Muscle layer of duodenum (tissue), 2 donors: ENCODE measurements at regions not wholly inside any gene's neighbourhood (a gene's known extent, or its start where the extent isn't known, plus 50 kb on each side); places are given as distances from the start of the nearest gene placed in this dataset.

Experiments
- H3K27ac ChIP-seq: one replicate; pipeline ENCODE4 v1.7.0; 2013; ENCODE audit warnings: mild to moderate bottlenecking, low read length
- H3K27me3 ChIP-seq: one replicate; pipeline ENCODE4 v1.7.0; 2013; ENCODE audit warnings: low read depth, mild to moderate bottlenecking, control low read depth, low read length
- H3K36me3 ChIP-seq, 2 donors: one replicate each; pipeline ENCODE4 v1.7.0; 2013; ENCODE audit warnings: low read length in 2 of 2, control low read depth in 1 of 2, mild to moderate bottlenecking in 1 of 2; ENCODE audit not compliant: insufficient read depth in 2 of 2, control insufficient read depth in 1 of 2
- H3K4me1 ChIP-seq, 2 donors: one replicate each; pipeline ENCODE4 v1.7.0; 2013; ENCODE audit warnings: low read length in 2 of 2, mild to moderate bottlenecking in 2 of 2, control low read depth in 1 of 2, moderate library complexity in 1 of 2; ENCODE audit not compliant: insufficient read depth in 2 of 2, control insufficient read depth in 1 of 2
- H3K4me3 ChIP-seq, 2 donors: one replicate each; pipeline ENCODE4 v1.7.0; 2013; ENCODE audit warnings: low read length in 2 of 2, low read depth in 1 of 2, mild to moderate bottlenecking in 1 of 2
- H3K9me3 ChIP-seq, 2 donors: one replicate each; pipeline ENCODE4 v1.7.0; 2013; ENCODE audit warnings: low read length in 2 of 2, control low read depth in 1 of 2, mild to moderate bottlenecking in 1 of 2; ENCODE audit not compliant: control insufficient read depth in 1 of 2
- donor health status: healthy.

- H3K36me3 ChIP-seq = no peaks in the 10 kb centered on the region
- H3K27me3 ChIP-seq = no peaks in the 10 kb centered on the region
- H3K4me3 ChIP-seq = no peak overlapping the region
- no peaks in the 10 kb centered on the region for H3K4me1 ChIP-seq
- no peak overlapping the region for H3K27ac ChIP-seq
- no peaks in the 10 kb centered on the region for H3K9me3 ChIP-seq
Observed at GRCh38 chr4:163871078-163871477, 376.6 kb downstream of the TMA16 start.

GRCh38 chr4:163875327-163875726 is 380.8 kb downstream of the TMA16 start:
- Histone ChIP-seq H3K27ac (no peak overlapping the region), H3K4me1 (no peaks in the 10 kb centered on the region), H3K9me3 (no peaks in the 10 kb centered on the region), H3K27me3 (no peaks in the 10 kb centered on the region), H3K4me3 (no peak overlapping the region), H3K36me3 (no peaks in the 10 kb centered on the region)

DNA sequence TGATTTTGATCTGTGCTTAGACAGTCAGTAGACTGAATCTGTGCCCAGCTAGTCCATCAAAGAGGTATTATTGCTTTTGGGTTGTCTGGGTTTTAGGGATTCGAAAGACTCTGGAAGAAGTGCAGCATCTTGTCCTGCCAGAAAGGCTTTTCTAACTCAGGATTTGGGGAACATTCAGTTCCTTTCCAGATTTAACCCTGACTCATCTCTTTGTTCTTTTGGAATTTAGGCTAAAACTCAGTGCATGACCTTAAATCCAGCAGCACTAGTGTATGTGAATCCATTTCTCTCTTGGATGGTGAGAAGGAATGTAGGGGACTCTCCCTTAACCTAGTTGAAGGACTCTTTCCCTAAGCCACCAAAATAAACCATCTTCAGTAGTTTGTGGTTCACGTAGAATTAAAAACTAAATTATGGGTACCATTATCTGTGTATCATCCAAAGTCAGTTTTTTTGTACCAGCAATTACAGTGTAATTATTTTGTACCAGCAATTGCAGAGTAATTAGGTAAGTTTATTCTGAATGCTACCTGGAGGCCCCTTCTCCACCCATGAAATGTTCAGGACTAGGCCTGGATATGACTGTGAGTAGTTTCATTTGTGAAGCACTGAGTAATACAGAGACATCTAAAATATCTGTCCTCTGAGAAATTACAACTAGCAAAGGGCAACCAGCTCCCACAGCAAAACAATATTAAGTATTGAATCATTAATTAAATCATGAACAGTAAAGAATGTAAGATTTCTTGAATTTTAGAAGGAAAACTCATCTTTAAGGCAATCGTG is 384.0 kb downstream of the TMA16 start:
- Histone ChIP-seq H3K36me3 (no peaks in the 10 kb centered on the region), H3K27me3 (no peaks in the 10 kb centered on the region), H3K4me3 (no peak overlapping the region), H3K9me3 (no peaks in the 10 kb centered on the region), H3K27ac (no peak overlapping the region), H3K4me1 (no peaks in the 10 kb centered on the region)

GRCh38 chr4:163892417-163892816 is 397.9 kb downstream of the TMA16 start:
- no peaks in the 10 kb centered on the region for H3K27me3 ChIP-seq

DNA sequence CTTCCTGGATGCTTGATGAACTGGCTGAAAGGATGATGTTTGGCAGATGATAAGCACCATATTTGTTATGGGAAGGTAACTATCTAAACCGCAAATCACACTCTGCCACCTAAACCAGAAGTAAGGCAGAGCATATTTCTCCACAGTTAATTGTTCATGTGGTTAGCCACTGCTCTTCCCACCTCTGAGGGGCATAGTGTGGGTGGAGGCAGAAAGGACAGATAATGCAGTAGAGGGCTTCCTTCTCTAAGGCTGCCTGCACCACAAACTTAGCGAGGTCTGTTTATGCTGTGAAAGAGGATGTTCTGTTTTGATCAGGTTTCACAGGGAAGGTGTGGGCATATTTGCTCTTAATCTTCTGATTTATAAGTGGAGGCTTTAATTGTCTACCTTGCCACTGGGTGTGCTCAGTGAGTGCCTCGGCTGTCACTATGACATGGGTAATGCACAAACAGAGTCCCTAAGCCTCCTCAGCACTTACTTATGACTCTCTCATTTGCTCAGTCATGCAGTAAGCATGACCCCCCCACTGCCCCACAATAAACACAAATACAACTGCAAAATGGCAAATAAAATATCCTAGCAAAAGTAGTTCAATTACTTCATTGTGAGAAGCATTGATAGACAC is 401.0 kb downstream of the TMA16 start:
- H3K27ac ChIP-seq = no peak overlapping the region
- H3K36me3 ChIP-seq = no peaks in the 10 kb centered on the region
- no peak overlapping the region for H3K4me3 ChIP-seq

More at GRCh38 chr4:163892417-163892816, 397.9 kb downstream of the TMA16 start:
- Histone ChIP-seq H3K36me3 (no peaks in the 10 kb centered on the region), H3K4me3 (no peak overlapping the region), H3K4me1 (no peaks in the 10 kb centered on the region), H3K9me3 (no peaks in the 10 kb centered on the region), H3K27ac (no peak overlapping the region)

GRCh38 chr4:163901319-163901718 is 406.8 kb downstream of the TMA16 start:
- H3K4me1 ChIP-seq = no peaks in the 10 kb centered on the region
- no peak overlapping the region for H3K27ac ChIP-seq
- H3K36me3 ChIP-seq = no peaks in the 10 kb centered on the region
- H3K9me3 ChIP-seq = no peaks in the 10 kb centered on the region
- H3K4me3 ChIP-seq = no peak overlapping the region
- H3K27me3 ChIP-seq = no peaks in the 10 kb centered on the region

More for the DNA sequence above, 401.0 kb downstream of the TMA16 start:
- H3K9me3 ChIP-seq = no peaks in the 10 kb centered on the region
- no peaks in the 10 kb centered on the region for H3K27me3 ChIP-seq
- no peaks in the 10 kb centered on the region for H3K4me1 ChIP-seq

DNA sequence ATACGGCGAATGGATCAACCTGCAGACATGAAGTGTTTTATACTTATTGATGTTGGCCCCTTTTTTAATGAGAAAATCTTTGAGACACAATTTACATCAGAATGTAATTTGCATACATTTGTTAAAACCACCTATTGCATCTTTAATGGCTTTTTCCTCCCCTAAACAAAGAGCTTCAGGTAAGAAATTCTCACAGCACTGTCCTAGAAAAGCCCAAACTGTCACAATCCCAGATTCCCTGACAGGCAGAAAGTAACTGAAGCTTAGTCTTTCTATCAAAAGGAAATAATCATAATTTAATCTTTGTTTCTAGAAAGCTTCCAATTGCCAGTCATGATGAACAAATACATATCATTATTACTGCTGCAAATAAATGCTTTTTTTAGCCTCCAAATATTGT is 407.9 kb downstream of the TMA16 start:
- Histone ChIP-seq H3K27me3 (no peaks in the 10 kb centered on the region), H3K4me3 (no peak overlapping the region), H3K9me3 (no peaks in the 10 kb centered on the region), H3K36me3 (no peaks in the 10 kb centered on the region), H3K27ac (no peak overlapping the region), H3K4me1 (no peaks in the 10 kb centered on the region)

DNA sequence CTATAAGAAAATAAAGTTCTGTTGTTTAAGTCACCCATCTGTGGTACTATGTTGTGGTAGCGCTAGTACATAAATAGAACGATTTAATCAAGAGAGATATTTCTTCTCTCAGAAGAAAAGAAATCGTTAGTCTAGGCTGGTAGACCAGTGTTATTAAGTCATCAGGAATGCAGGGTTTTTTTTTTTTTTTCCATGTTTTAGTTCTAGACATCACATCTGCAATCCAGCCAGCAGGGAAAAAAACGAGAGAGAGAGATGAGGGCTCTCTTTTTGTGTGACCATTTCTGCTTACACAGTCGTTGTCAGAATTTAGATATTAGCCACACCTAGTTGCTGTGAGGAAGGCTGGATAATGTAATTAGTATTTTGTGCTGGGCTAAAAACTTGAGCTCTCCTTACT is 417.4 kb downstream of the TMA16 start:
- Histone ChIP-seq H3K4me1 (no peaks in the 10 kb centered on the region), H3K4me3 (no peak overlapping the region), H3K36me3 (no peaks in the 10 kb centered on the region), H3K27me3 (no peaks in the 10 kb centered on the region), H3K9me3 (no peaks in the 10 kb centered on the region), H3K27ac (no peak overlapping the region)

- H3K27ac ChIP-seq = no peak overlapping the region
- no peaks in the 10 kb centered on the region for H3K9me3 ChIP-seq
- H3K36me3 ChIP-seq = no peaks in the 10 kb centered on the region
- no peaks in the 10 kb centered on the region for H3K4me1 ChIP-seq
- no peaks in the 10 kb centered on the region for H3K27me3 ChIP-seq
- H3K4me3 ChIP-seq = no peak overlapping the region
Observed at GRCh38 chr4:163913571-163913970, 419.1 kb downstream of the TMA16 start.

DNA sequence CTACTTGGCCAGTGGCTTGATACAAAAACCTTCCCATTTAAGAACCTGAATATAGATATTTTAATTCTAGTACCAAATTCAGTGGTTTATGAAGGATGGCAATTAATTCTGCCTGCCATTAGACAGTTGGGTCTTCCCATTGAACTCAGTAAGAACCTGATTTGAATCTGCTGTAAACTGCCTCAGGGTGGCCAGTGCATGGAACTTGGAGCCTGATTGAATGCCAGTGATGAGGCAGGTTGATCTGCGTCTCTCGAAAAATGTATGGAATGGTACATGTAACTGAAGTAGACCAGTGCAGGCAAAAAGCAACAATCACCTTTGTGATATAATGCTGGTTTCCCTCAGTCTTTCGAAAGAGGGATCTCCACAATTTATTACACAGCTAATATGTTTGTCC is 421.4 kb downstream of the TMA16 start:
- H3K4me1 ChIP-seq = no peaks in the 10 kb centered on the region
- H3K36me3 ChIP-seq = no peaks in the 10 kb centered on the region
- no peak overlapping the region for H3K4me3 ChIP-seq
- H3K9me3 ChIP-seq = no peaks in the 10 kb centered on the region
- no peak overlapping the region for H3K27ac ChIP-seq
- no peaks in the 10 kb centered on the region for H3K27me3 ChIP-seq

DNA sequence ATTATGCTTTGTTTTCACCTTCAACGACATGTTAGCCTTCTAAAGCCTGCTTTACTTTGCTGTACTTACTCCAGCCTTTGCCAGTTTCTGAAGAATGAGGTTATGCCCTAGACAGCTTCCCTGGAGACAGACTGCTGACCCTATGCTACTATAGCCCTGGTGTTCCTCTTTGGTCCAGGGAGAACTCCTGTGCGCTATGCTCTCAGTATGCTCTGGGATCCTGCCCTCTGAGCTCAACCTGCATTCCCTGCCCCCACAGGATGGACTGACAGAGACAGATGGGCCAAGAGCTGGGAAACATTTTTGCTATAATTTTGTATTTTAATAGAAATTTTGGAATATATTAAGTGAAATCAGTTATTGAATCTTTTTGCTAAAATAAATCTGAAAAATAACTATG is 425.9 kb downstream of the TMA16 start:
- no peaks in the 10 kb centered on the region for H3K9me3 ChIP-seq
- no peaks in the 10 kb centered on the region for H3K36me3 ChIP-seq

DNA sequence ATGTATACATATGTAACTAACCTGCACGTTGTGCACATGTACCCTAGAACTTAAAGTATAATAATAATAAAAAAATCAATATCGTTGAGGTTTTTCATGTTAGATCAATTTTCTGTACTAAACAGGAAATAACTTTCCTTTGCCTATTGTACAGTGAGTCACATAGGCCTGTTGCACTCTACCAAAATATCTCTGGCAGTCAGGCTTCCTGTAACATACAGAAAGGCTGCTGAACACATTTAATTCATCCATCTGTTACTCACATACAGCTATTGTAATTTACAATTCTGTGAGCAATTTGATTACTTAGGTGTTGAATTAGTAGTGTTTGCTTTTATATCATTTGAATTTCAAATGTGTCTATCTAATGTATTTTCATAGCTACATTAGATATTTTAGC is 427.8 kb downstream of the TMA16 start:
- Histone ChIP-seq H3K4me3 (no peak overlapping the region), H3K27me3 (no peaks in the 10 kb centered on the region)

More for the DNA sequence above, 425.9 kb downstream of the TMA16 start:
- H3K27me3 ChIP-seq = no peaks in the 10 kb centered on the region
- H3K27ac ChIP-seq = no peak overlapping the region
- no peaks in the 10 kb centered on the region for H3K4me1 ChIP-seq
- H3K4me3 ChIP-seq = no peak overlapping the region

More for the DNA sequence above, 427.8 kb downstream of the TMA16 start:
- Histone ChIP-seq H3K27ac (no peak overlapping the region), H3K4me1 (no peaks in the 10 kb centered on the region), H3K9me3 (no peaks in the 10 kb centered on the region), H3K36me3 (no peaks in the 10 kb centered on the region)
